HuH-7.5 (cell line): ENCODE measurements at regions not wholly inside any gene's neighbourhood (a gene's known extent, or its start where the extent isn't known, plus 50 kb on each side); places are given as distances from the start of the nearest gene placed in this dataset.

Experiments used
- DNase-seq: peaks from one replicate; pipeline ENCODE4 v3.0.0; 2011; ENCODE audit warnings: low spot score

GRCh38 chr5:160957312-160957861 is 105.4 kb upstream of the ATP10B start:
- DNase-seq, result no peak

- DNase-seq, result no peak
These were observed 104.0 kb upstream of the ATP10B start for GRCh38 chr5:160956051-160956450.

GRCh38 chr5:160950311-160950710 is 98.3 kb upstream of the ATP10B start:
- no peak for DNase-seq

GRCh38 chr5:160940725-160941124 is 88.7 kb upstream of the ATP10B start:
- no peak for DNase-seq

GRCh38 chr5:160938532-160938931 is 86.5 kb upstream of the ATP10B start:
- DNase-seq, result no peak

- no peak for DNase-seq
These were observed 85.6 kb upstream of the ATP10B start for GRCh38 chr5:160937570-160937969.

- no peak for DNase-seq
These were observed 83.8 kb upstream of the ATP10B start for GRCh38 chr5:160935776-160936175.

GRCh38 chr5:160931283-160931682 is 79.3 kb upstream of the ATP10B start:
- no peak for DNase-seq

GRCh38 chr5:160930406-160930805 is 78.4 kb upstream of the ATP10B start:
- no peak for DNase-seq

- no peak for DNase-seq
These were observed 77.9 kb upstream of the ATP10B start for GRCh38 chr5:160929906-160930305.

- no peak for DNase-seq
These were observed 77.3 kb upstream of the ATP10B start for GRCh38 chr5:160929360-160929759.

GRCh38 chr5:160926428-160926827 is 74.4 kb upstream of the ATP10B start:
- no peak for DNase-seq

- DNase-seq, result no peak
These were observed 73.3 kb upstream of the ATP10B start for GRCh38 chr5:160925281-160925680.

- DNase-seq, result peak; percentile 69
These were observed 72.1 kb upstream of the ATP10B start for GRCh38 chr5:160923936-160924710.

- DNase-seq, result no peak
These were observed 71.4 kb upstream of the ATP10B start for GRCh38 chr5:160923411-160923810.

GRCh38 chr5:160922311-160922710 is 70.3 kb upstream of the ATP10B start:
- DNase-seq, result no peak

GRCh38 chr5:160921423-160922285 is 69.6 kb upstream of the ATP10B start:
- no peak for DNase-seq

GRCh38 chr5:160919626-160920025 is 67.6 kb upstream of the ATP10B start:
- no peak for DNase-seq

GRCh38 chr5:160918386-160918785 is 66.4 kb upstream of the ATP10B start:
- DNase-seq, result no peak

GRCh38 chr5:160906090-160906489 is 54.1 kb upstream of the ATP10B start:
- DNase-seq, result no peak

GRCh38 chr5:160905285-160905684 is 53.3 kb upstream of the ATP10B start:
- DNase-seq, result no peak

GRCh38 chr5:160904591-160904990 is 52.6 kb upstream of the ATP10B start:
- no peak for DNase-seq

GRCh38 chr5:160903551-160903950 is 51.5 kb upstream of the ATP10B start:
- DNase-seq, result no peak
